ENCODE measurements at regions not wholly inside any gene's neighbourhood (a gene's known extent, or its start where the extent isn't known, plus 50 kb on each side); places are given as distances from the start of the nearest gene placed in this dataset.

- TF ChIP-seq CTCF (IDR thresholded peaks at IDR 0.05 in 2 of 3, conservative IDR thresholded peaks at IDR 0.05 in 1 of 3; ENCODE audit: borderline replicate concordance in 1 of 3, insufficient read depth in 1 of 3, low read depth in 2 of 3, low read length in 2 of 3) (no peak), EGR1 (IDR thresholded peaks at IDR 0.05; ENCODE audit: low read depth) (no peak), EZH2 (IDR thresholded peaks at IDR 0.05) (no peak), CEBPB (IDR thresholded peaks at IDR 0.05; ENCODE audit: low read depth) (no peak), EZH2phosphoT487 (IDR thresholded peaks at IDR 0.05; ENCODE audit: borderline replicate concordance) (no peak), REST (IDR thresholded peaks at IDR 0.05; ENCODE audit: low read depth) (no peak), ZFX (IDR thresholded peaks at IDR 0.05) (no peak)
Measured at GRCh38 chr4:140286456-140286855, 87.0 kb upstream of the SCOC start.

All from HCT116 (cell line).